ENCODE measurements at regions not wholly inside any gene's neighbourhood (a gene's known extent, or its start where the extent isn't known, plus 50 kb on each side); places are given as distances from the start of the nearest gene placed in this dataset.

DNA sequence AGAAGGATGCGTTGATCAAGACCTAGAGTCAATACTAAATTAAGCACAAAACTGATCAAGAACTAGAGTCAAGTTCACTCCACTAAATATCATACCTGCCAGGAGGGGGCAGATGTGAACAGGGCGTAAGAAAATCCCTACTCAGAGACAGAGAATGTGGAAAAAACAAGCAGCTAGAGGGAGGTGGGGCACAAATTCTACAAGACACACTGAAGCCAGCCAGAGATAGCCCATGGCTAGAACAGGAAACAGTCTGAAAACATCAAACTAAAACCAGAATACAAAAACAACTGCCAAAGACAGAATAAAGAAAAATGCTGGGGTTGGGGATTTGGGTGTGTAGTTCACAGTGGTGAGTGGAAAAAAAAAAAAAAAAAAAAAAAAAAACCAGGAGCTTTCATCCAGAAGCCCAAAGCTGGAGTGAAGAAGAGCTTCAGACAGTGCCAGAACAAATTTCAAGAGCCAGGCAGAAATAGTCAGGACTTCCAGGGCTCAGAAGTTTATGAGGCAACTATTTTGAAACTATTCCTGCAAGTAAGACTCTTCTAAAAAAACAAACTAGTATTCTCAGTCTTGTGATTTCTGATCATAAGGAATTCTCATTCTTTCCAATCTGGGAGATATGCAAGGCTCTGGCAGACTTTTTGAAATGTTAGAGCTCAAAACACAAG lies 118.3 kb downstream of the CCDC71L start:
- intact Hi-C loops (cut with micrococcal nuclease) = loop anchor here (1.0 to 2.0 kb wide), 5 partner anchors 56 to 608 kb away; no protein-coding TSS in a partner anchor
- no peaks in the 10 kb centered on the region for H3K36me3 ChIP-seq (replicated peaks in 1 of 2; ENCODE audit: control extremely low read depth in 1 of 2, control insufficient read depth in 1 of 2, extremely low read depth in 1 of 2, insufficient read depth in 2 of 2, low read length in 1 of 2)
- H3K27me3 ChIP-seq (replicated peaks in 1 of 4; ENCODE audit: control extremely low read depth in 1 of 4, control insufficient read depth in 3 of 4, insufficient read depth in 4 of 4, low read length in 3 of 4) = no peaks in the 10 kb centered on the region
- H3K79me2 ChIP-seq (ENCODE audit: control insufficient read depth, insufficient read depth, low read length) = no peaks in the 10 kb centered on the region
- no peak overlapping the region for H3K9ac ChIP-seq (ENCODE audit: low read length)
- H3K4me1 Mint-ChIP-seq = peaks cover 4% of the 10 kb centered on the region
- H3K27ac Mint-ChIP-seq = no peak overlapping the region
- ChIA-PET CTCF (interaction anchor here (0.6 to 13.5 kb wide), 27 partner anchors 10 to 607 kb away, joined by 3 to 179 read pairs (median 4); partner anchors contain the start of gene CCDC71L), POLR2A (interaction anchor here (1.3 kb wide), 1 partner anchor 194 kb away, joined by 8 read pairs; no protein-coding TSS in a partner anchor)
- H3K27ac ChIP-seq (ENCODE audit: low read length in 2 of 2) = no peak overlapping the region
- TF ChIP-seq EZH2 (IDR thresholded peaks at IDR 0.05; ENCODE audit: borderline replicate concordance, insufficient read depth, low read depth, low read length, poor library complexity, severe bottlenecking) (no peak), CTCF (IDR thresholded peaks at IDR 0.05) (peak; percentile 78)
- no peak overlapping the region for H3K4me3 Mint-ChIP-seq
- ATAC-seq (ENCODE audit: low read depth) (peak; percentile 84), DNase-seq (peak; percentile 71)
- H3K9me3 Mint-ChIP-seq (ENCODE audit: insufficient read depth) = no peaks in the 10 kb centered on the region
- H2AFZ ChIP-seq (ENCODE audit: insufficient read depth, low read depth, low read length, poor library complexity, severe bottlenecking) = no peak overlapping the region
- no peak overlapping the region for H3K4me3 ChIP-seq (ENCODE audit: control extremely low read depth in 1 of 5, extremely low read depth in 1 of 5, insufficient read depth in 1 of 5, low read depth in 2 of 5, low read length in 4 of 5)
- H3K9me3 ChIP-seq (ENCODE audit: control extremely low read depth in 1 of 3, control insufficient read depth in 2 of 3, insufficient read depth in 1 of 3, low read length in 2 of 3) = no peaks in the 10 kb centered on the region
- peaks cover 3% of the 10 kb centered on the region for H3K27me3 Mint-ChIP-seq
- H3K4me1 ChIP-seq (ENCODE audit: control insufficient read depth in 2 of 2, insufficient read depth in 2 of 2, low read length in 2 of 2) = peaks cover 0 to 3% of the 10 kb centered on the region in 2 donors
- H4K20me1 ChIP-seq (ENCODE audit: control insufficient read depth, insufficient read depth, low read length, poor library complexity, severe bottlenecking) = no peaks in the 10 kb centered on the region
- no CpG with 5 or more reads among the region's 2 CpGs for WGBS (ENCODE audit: insufficient coverage)
- H3K4me2 ChIP-seq (replicated peaks; ENCODE audit: low read depth, low read length, poor library complexity, severe bottlenecking) = no peak overlapping the region

GRCh38 chr7:106538638-106539037 lies 122.3 kb downstream of the CCDC71L start:
- ChIA-PET POLR2A (no interaction called here), CTCF (interaction anchor here (1.3 to 3.2 kb wide), 2 partner anchors 121 to 197 kb away, joined by 4 to 33 read pairs; no protein-coding TSS in a partner anchor)
- Mint-ChIP-seq H3K27me3 (peaks cover 3% of the 10 kb centered on the region), H3K27ac (no peak overlapping the region), H3K4me1 (peaks cover 4% of the 10 kb centered on the region), H3K9me3 (ENCODE audit: insufficient read depth) (no peaks in the 10 kb centered on the region), H3K4me3 (no peak overlapping the region)
- no peak overlapping the region for H3K4me2 ChIP-seq (replicated peaks; ENCODE audit: low read depth, low read length, poor library complexity, severe bottlenecking)
- H4K20me1 ChIP-seq (ENCODE audit: control insufficient read depth, insufficient read depth, low read length, poor library complexity, severe bottlenecking) = no peaks in the 10 kb centered on the region
- ATAC-seq (ENCODE audit: low read depth) = no peak
- H2AFZ ChIP-seq (ENCODE audit: insufficient read depth, low read depth, low read length, poor library complexity, severe bottlenecking) = no peak overlapping the region
- H3K36me3 ChIP-seq (replicated peaks in 1 of 2; ENCODE audit: control extremely low read depth in 1 of 2, control insufficient read depth in 1 of 2, extremely low read depth in 1 of 2, insufficient read depth in 2 of 2, low read length in 1 of 2) = no peaks in the 10 kb centered on the region
- no peak for DNase-seq
- H3K27me3 ChIP-seq (replicated peaks in 1 of 4; ENCODE audit: control extremely low read depth in 1 of 4, control insufficient read depth in 3 of 4, insufficient read depth in 4 of 4, low read length in 3 of 4) = no peaks in the 10 kb centered on the region
- H3K79me2 ChIP-seq (ENCODE audit: control insufficient read depth, insufficient read depth, low read length) = no peaks in the 10 kb centered on the region
- H3K9ac ChIP-seq (ENCODE audit: low read length) = no peak overlapping the region
- H3K9me3 ChIP-seq (ENCODE audit: control extremely low read depth in 1 of 3, control insufficient read depth in 2 of 3, insufficient read depth in 1 of 3, low read length in 2 of 3) = no peaks in the 10 kb centered on the region
- H3K4me1 ChIP-seq (ENCODE audit: control insufficient read depth in 2 of 2, insufficient read depth in 2 of 2, low read length in 2 of 2) = peaks cover 0 to 3% of the 10 kb centered on the region in 2 donors
- no peak overlapping the region for H3K4me3 ChIP-seq (ENCODE audit: control extremely low read depth in 1 of 5, extremely low read depth in 1 of 5, insufficient read depth in 1 of 5, low read depth in 2 of 5, low read length in 4 of 5)
- no peak overlapping the region for H3K27ac ChIP-seq (ENCODE audit: low read length in 2 of 2)
- intact Hi-C loops (cut with micrococcal nuclease) = no loop called here
- 60% methylated on average over 1 of the region's 5 CpGs for WGBS (ENCODE audit: insufficient coverage)
- TF ChIP-seq CTCF (IDR thresholded peaks at IDR 0.05) = no peak
- no peak for TF ChIP-seq EZH2 (IDR thresholded peaks at IDR 0.05; ENCODE audit: borderline replicate concordance, insufficient read depth, low read depth, low read length, poor library complexity, severe bottlenecking)
